NCI-H69 (cell line): ENCODE measurements at regions not wholly inside any gene's neighbourhood (a gene's known extent, or its start where the extent isn't known, plus 50 kb on each side); places are given as distances from the start of the nearest gene placed in this dataset.

Experiments
- DNase-seq: peaks from one replicate; lab custom pipeline; 2025; lab: John Stamatoyannopoulos, UW

GRCh38 chr5:33210978-33211377 lies 229.8 kb upstream of the TARS1 start:
- DNase-seq: no peak

- DNase-seq: no peak
Measured at GRCh38 chr5:33212439-33212838, 228.3 kb upstream of the TARS1 start.

DNA sequence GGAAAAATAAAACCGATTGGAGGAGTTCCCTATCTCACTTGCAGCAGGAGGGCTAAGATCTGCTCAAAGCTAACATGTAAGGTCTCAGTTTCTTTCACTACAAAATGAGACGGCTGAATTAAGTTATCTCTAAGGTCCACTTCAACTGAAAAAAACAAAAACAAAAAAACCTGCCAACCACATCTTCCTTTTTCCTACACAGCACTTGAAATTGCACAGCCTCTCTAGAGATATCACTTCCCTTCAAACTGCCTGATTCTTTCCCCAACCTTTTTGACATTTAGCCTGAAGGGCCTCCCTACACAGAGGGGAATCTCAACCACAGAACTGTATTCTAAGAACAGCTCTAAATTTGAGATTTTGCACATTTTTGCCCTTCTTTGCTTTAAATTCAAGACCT lies 227.9 kb upstream of the TARS1 start:
- no peak for DNase-seq

DNA sequence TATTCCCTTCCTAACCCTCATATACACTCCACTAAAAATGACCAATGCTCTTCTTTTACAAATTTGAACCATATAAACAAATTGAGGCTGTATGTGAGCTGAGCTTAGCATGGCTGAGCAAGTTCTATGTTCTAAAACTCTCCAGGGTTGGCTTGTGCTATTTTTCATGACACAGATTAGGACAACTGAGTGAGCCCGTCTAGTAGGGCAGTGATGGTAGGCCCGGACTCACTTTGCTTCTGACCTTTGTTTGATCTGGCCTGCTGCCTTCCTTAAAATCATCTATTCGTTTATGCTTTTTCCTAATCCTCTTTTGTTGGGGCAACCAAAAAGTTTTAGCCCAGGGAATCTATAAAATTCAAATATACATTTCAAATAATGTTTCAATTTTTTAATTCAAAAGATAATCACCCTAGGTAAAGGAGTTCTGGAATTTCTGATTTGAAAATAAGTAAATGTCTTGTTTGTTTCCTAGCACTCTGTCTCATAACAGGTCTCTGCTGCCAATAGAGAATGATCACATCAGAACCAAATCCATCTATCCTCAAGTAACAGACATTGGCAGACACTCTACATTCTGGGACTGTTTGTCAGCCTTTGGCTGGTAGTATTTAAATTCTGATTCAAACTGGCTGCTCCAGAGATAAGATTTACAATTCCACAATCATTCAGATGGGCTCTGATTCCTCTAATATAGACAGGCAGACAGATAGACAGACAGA lies 217.0 kb upstream of the TARS1 start:
- no peak for DNase-seq

- no peak for DNase-seq
Measured at GRCh38 chr5:33224285-33224961, 216.3 kb upstream of the TARS1 start.

- no peak for DNase-seq
Measured at GRCh38 chr5:33227247-33227646, 213.5 kb upstream of the TARS1 start.

GRCh38 chr5:33227746-33228145 lies 213.0 kb upstream of the TARS1 start:
- DNase-seq: no peak

GRCh38 chr5:33228149-33228548 lies 212.6 kb upstream of the TARS1 start:
- no peak for DNase-seq

- DNase-seq: no peak
Measured at GRCh38 chr5:33229216-33229615, 211.5 kb upstream of the TARS1 start.

GRCh38 chr5:33230467-33231078 lies 210.2 kb upstream of the TARS1 start:
- DNase-seq: no peak

GRCh38 chr5:33231214-33231710 lies 209.5 kb upstream of the TARS1 start:
- no peak for DNase-seq

DNA sequence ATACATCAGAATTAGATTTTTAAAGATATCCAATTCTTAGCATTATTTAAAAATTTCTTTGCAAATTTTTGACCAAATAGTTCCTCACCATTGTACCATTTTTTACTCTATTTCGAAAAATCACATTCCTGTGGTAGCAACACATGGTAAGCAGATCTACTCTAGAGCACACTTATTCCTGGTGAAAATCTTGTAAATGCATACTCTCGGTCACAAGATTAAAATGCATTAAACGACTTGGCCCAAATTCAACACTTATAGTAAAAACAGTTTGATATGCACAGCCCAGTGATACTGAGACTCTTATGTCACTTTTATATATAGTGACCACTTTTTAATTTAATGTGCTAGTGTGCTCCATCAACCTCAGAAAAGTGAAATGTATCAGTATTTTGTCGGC lies 208.8 kb upstream of the TARS1 start:
- no peak for DNase-seq

DNA sequence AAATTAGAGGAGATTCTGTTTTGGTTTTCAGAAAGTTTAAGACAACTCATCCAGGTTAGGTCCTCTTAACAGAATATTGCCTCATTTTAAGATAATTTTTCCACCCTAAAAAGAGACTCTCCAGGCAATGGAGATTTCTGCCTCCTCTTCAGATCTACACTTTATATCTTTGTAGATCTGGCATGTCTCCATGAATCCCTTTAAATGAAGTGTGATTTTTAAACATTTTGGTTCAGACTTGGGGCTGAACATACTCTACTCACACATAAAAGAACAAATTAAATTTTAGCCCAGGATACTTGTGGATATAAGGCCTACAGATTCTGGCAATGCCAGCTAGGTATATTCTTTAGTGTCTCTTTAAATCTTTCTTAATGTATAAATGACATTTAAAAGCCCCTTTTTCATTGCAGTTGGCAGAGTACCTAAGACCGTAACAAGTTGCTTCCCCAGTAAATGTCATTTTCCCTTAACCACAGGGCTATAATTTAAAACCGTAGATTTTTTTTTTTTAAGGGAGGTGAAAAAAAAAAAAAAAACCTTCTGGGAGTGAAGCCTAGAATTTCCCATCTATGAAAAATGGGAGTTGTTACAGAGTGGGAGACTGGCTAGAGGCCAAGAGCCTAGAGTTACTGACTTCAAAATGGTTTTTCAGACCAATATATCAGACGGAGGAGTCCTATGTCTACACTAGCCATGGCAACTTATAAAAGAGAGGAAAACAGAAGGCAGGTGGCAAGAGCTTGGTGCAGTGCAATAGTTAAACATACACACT lies 207.8 kb upstream of the TARS1 start:
- DNase-seq: no peak

- no peak for DNase-seq
Measured at GRCh38 chr5:33235304-33235703, 205.5 kb upstream of the TARS1 start.

- DNase-seq: no peak
Measured at GRCh38 chr5:33235824-33236223, 204.9 kb upstream of the TARS1 start.

DNA sequence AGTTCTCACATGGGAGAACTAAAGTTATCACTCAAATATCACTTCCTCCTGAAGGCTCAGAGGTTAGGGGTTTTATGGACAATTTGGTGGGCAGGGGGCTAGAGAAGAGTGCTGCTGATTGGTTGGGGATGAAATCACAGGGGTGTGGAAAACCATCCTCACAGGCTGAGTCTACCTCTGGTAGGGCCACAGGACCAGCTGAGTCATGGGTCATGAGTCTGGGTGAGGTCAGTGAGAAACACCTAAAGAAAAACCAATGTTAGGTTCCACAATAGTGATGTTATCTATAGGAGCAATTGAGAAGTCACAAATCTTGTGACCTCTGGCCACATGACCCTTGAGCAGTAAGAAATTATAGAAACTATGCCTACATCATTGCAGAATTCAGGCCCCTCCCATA lies 203.3 kb upstream of the TARS1 start:
- DNase-seq: no peak

GRCh38 chr5:33238826-33239695 lies 201.7 kb upstream of the TARS1 start:
- no peak for DNase-seq

GRCh38 chr5:33240558-33240957 lies 200.2 kb upstream of the TARS1 start:
- no peak for DNase-seq

DNA sequence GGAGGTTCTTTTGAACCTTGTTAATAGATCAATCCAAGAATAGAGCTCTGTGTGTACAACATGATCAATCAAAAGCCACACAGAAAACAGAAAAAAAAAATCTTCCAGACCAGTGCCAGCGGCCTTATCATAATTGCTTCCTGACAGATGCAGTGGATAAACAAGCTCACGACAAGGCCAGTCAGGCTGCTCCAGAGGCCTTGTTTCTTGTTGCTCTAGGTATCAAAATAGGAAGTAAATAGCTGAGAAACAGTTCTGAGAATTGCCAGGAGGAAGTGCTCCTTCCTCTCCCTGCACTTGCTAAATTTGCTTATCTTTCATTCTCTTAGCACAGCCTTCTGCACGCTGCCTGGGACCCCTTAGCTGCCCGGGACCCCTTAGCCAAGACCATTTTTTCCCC lies 199.0 kb upstream of the TARS1 start:
- no peak for DNase-seq

DNA sequence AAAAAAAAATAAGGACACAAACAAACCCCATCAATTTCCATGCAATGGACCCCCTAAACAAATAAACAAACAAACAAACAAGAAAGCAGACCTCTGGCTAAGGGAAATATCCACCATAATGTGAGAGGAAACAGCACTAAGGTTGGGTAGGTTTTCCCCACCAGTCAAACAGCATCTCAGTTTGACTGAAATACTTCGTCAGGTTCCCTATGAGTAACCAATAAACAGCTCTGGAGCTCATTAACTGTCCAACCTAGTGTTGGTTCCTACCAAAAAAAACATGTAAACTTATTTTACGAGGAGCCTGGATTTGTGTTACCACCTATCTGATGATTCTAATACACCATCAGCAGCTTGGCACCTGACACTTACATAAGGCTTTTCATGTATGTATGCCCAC lies 198.5 kb upstream of the TARS1 start:
- no peak for DNase-seq

DNA sequence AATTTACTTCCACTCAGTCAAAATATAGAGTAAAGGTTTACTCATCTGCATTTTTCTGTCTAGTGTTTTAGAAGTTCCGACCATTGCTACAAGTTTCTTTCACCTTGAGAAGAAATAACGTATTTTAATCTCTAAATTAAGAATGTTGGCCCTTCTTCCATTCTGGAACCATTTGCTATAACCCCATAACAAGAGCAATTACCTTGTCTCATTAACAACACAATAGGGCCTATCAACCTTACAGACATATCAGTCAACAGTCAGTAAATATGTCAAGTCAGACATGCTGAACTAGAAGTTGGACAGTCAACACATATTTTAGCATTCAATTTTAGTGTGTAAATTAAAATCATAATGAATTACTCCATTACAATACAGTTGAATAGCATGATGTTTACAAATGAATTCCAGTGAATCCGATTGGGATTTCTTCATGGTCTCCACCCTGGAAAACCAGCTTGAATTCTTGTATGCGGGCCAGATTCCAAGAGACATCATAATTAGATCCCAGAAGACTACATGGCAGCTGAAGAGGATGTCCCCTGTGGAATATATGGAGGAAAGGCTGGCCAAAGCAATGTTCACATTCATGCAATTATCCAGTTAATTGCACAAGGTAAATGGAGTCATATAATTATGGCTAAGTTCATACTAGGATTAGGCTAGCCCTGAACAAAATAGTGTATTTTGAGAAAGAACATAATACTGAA lies 196.2 kb upstream of the TARS1 start:
- DNase-seq: peak; percentile 10
